ENCODE measurements at regions not wholly inside any gene's neighbourhood (a gene's known extent, or its start where the extent isn't known, plus 50 kb on each side); places are given as distances from the start of the nearest gene placed in this dataset.

- no peak for ATAC-seq (ENCODE audit: insufficient read depth, low FRiP score)
- Histone ChIP-seq H3K9me3 (ENCODE audit: control insufficient read depth in 4 of 4, insufficient read depth in 3 of 4, low read length in 3 of 4) (no peaks in the 10 kb centered on the region), H3K9ac (ENCODE audit: insufficient read depth in 1 of 2, low read length in 2 of 2) (no peak overlapping the region), H3K27me3 (ENCODE audit: control insufficient read depth in 3 of 3, insufficient read depth in 3 of 3, low read length in 2 of 3) (peaks cover 0 to 6% (median 0%) of the 10 kb centered on the region in 3 donors), H3K4me1 (ENCODE audit: control insufficient read depth in 5 of 5, insufficient read depth in 5 of 5, low read length in 5 of 5) (no peaks in the 10 kb centered on the region), H3K4me3 (no peak overlapping the region), H3K36me3 (ENCODE audit: control insufficient read depth in 4 of 4, insufficient read depth in 4 of 4, low read length in 4 of 4) (no peaks in the 10 kb centered on the region), H3K27ac (ENCODE audit: low read depth in 1 of 2, low read length in 1 of 2) (no peak overlapping the region)
- no peak for DNase-seq
- TF ChIP-seq, protein P1, sequence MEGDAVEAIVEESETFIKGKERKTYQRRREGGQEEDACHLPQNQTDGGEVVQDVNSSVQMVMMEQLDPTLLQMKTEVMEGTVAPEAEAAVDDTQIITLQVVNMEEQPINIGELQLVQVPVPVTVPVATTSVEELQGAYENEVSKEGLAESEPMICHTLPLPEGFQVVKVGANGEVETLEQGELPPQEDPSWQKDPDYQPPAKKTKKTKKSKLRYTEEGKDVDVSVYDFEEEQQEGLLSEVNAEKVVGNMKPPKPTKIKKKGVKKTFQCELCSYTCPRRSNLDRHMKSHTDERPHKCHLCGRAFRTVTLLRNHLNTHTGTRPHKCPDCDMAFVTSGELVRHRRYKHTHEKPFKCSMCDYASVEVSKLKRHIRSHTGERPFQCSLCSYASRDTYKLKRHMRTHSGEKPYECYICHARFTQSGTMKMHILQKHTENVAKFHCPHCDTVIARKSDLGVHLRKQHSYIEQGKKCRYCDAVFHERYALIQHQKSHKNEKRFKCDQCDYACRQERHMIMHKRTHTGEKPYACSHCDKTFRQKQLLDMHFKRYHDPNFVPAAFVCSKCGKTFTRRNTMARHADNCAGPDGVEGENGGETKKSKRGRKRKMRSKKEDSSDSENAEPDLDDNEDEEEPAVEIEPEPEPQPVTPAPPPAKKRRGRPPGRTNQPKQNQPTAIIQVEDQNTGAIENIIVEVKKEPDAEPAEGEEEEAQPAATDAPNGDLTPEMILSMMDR (IDR thresholded peaks at IDR 0.05; ENCODE audit: control extremely low read depth, extremely low read depth) = no peak
- WGBS, 2 donors = 96% methylated on average over 2 of the region's 2 CpGs
Measured at GRCh38 chr2:16043192-16043591, 102.8 kb downstream of the MYCN start.

- WGBS, 2 donors = 93 to 98% methylated on average over 3 of the region's 3 CpGs
- no peak overlapping the region for H3K4me3 ChIP-seq
- H3K27ac ChIP-seq (ENCODE audit: low read depth in 1 of 2, low read length in 1 of 2) = no peak overlapping the region
- H3K9ac ChIP-seq (ENCODE audit: insufficient read depth in 1 of 2, low read length in 2 of 2) = no peak overlapping the region
- no peaks in the 10 kb centered on the region for H3K4me1 ChIP-seq (ENCODE audit: control insufficient read depth in 5 of 5, insufficient read depth in 5 of 5, low read length in 5 of 5)
- no peaks in the 10 kb centered on the region for H3K9me3 ChIP-seq (ENCODE audit: control insufficient read depth in 4 of 4, insufficient read depth in 3 of 4, low read length in 3 of 4)
- DNase-seq (no peak), ATAC-seq (ENCODE audit: insufficient read depth, low FRiP score) (no peak)
- TF ChIP-seq, protein P1 (IDR thresholded peaks at IDR 0.05; ENCODE audit: control extremely low read depth, extremely low read depth) = no peak
- no peaks in the 10 kb centered on the region for H3K36me3 ChIP-seq (ENCODE audit: control insufficient read depth in 4 of 4, insufficient read depth in 4 of 4, low read length in 4 of 4)
- peaks cover 0 to 6% (median 0%) of the 10 kb centered on the region in 3 donors for H3K27me3 ChIP-seq (ENCODE audit: control insufficient read depth in 3 of 3, insufficient read depth in 3 of 3, low read length in 2 of 3)
Measured at GRCh38 chr2:16042201-16042700, 101.9 kb downstream of the MYCN start.

DNA sequence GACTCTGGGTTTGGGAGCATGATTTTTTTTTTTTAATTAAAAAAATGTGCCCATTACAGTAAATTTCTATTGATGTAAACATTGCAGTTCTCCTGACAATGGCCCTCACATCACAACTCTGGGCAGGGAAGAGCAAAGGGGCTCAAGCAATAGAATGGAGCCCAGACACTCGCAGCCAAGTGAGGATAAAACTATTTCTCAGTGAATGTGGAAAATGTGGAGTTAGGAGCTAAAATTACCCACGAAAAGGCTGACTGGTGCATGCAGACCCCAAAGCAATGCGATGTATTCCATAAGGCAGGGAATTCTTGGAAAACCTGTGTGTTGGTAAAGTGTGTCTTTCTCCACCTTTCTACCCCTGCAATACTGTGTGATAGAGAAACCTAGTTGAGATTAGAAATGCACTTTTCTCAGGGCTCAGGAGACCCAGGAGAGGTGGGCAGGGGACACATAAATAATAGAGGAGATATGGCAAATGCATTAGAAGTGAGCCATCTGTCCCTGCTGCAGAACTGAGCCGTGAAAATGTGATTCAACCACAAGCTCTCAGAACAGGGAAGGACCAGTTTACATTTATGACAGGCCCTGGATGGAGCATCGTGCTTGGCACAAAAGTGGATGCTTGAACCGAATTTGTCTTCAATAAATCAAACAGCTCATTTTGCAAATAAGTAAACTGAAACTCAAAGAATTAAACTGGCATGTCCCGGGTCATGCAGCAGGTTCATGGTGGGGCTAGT is 100.1 kb downstream of the MYCN start:
- Histone ChIP-seq H3K4me1 (ENCODE audit: control insufficient read depth in 5 of 5, insufficient read depth in 5 of 5, low read length in 5 of 5) (no peaks in the 10 kb centered on the region), H3K4me3 (no peak overlapping the region), H3K9ac (ENCODE audit: insufficient read depth in 1 of 2, low read length in 2 of 2) (no peak overlapping the region), H3K27ac (ENCODE audit: low read depth in 1 of 2, low read length in 1 of 2) (no peak overlapping the region), H3K36me3 (ENCODE audit: control insufficient read depth in 4 of 4, insufficient read depth in 4 of 4, low read length in 4 of 4) (no peaks in the 10 kb centered on the region), H3K27me3 (ENCODE audit: control insufficient read depth in 3 of 3, insufficient read depth in 3 of 3, low read length in 2 of 3) (peaks cover 0 to 6% (median 0%) of the 10 kb centered on the region in 3 donors), H3K9me3 (ENCODE audit: control insufficient read depth in 4 of 4, insufficient read depth in 3 of 4, low read length in 3 of 4) (no peaks in the 10 kb centered on the region)
- TF ChIP-seq, protein P1 (IDR thresholded peaks at IDR 0.05; ENCODE audit: control extremely low read depth, extremely low read depth) = no peak
- ATAC-seq (ENCODE audit: insufficient read depth, low FRiP score) (no peak), DNase-seq (no peak)
- WGBS, 2 donors = 81 to 85% methylated on average over 7 of the region's 7 CpGs
